HG02623 (cell line): ENCODE measurements at regions not wholly inside any gene's neighbourhood (a gene's known extent, or its start where the extent isn't known, plus 50 kb on each side); places are given as distances from the start of the nearest gene placed in this dataset.

Experiments
- ATAC-seq: cut with Tn5 transposase; IDR thresholded peaks from one replicate; pipeline ENCODE4 v1.9.1; 2021; ENCODE audit warnings: moderate library complexity; ENCODE audit not compliant: unreplicated experiment

DNA sequence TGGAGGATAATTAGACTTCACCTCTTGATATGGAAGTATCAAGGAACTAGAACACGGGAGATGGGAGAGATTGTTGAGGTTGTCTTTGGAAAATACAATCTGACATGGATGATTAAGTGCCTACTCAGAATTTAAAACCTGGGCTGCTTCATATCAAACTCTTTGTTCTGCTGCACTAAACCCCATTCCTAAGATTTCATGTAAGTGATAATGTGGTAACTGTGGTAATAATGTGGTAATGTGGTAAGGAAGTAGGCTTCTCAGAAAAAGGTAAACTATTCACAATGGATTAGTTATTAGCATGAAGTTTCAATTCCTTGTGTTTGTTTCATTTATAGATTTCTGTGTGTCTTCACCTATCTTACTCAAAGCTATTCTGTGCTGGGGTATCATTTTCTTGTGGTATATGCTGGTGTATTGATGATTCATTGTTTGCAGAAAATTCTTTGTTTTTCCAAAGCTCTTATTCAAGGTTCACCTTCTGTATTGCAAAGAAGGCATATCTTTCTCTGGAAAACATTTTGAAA is 129.9 kb upstream of the TAC1 start:
- ATAC-seq: peak; percentile 45

DNA sequence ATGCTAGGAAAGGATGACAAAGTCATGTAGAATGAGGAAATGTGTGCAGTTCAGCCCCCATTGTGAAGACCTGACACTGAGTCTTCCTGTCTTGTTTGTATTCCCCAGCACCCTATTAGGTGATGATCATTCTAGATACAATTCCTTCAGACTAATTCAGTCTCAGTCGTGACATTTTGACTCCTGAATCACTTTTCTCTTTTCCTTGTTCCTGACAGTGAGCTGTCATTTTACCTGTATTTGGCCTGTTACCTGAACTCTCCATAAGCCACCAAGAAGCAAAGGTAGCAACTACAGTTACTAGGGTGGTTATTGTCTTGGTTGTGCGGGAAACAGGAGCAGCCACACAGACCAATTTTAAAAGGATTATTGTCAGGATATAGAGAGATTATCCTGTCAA is 111.4 kb upstream of the TAC1 start:
- no peak for ATAC-seq

DNA sequence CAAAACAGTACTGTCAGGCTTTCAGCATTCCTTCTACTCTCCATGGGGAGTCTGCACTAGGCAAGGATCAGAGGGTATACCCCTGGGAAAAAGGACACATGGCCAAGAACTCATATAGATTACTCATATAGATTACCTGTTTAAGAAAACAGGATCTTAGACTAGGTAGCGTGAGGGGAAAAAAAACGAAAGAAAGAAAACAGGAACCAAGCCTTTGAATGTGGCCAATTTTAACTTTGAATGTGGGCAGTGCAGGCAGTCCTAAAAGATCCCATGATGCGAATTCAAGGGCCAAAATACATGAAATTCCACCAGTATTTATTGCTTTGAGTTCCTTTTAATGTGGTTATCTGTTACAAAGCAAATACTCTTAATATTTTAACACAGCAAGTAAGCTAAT is 108.6 kb upstream of the TAC1 start:
- peak; percentile 94 for ATAC-seq

DNA sequence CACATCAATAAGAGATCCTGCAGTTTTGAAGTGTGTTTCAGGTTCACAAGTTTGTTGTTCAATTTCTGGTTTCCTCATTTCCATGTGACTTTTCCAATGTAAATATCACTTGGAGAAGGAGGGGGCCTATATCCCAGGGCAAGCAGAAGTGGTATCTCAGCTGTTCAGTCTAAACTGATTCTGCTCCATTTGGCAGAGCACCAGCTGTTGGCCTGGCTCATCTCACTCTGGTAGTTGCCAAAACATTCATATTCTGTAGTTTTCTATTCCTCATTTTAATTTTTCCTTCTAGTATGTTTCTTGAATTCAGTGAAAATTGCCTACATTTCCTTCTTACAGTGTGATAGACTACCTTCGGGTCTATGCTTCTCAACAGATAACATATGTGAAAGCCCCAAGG is 101.8 kb upstream of the TAC1 start:
- ATAC-seq: no peak

DNA sequence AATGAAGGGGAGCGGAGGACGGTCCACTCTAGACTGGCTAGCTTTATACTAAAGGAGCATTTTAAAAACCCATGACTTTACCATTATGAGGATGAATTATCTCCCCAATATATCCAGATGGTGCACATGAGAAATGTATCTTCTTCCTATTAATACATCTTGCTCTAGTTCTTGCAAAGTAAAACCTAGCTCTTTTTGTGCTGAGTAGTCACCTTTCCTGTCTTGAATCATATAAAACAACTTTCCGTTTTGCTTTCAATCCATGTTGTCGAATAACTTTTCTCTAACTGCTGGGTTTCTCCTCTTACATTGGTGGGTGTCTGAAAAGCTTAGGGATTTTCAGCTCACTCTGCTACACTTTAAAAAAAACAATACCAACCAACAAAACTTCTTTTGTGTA is 96.3 kb upstream of the TAC1 start:
- no peak for ATAC-seq

DNA sequence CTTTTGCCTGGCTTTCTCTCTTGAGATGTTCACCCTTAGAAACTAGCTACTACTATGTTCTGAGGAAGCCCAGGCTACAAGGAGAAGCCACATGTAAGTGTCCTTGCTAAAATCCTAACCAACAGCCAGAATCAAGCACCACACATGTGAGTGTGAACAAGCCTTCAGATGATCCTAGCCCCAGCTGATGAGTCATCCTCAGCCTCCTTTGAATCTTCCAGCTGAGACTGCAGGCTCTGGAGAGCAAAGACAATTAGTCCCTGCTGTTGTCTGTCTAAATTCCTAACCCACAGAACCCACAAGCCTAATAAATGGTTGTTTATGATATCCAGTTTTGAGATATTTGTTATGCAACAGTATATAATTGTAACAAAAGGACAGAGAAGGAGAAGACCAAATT is 92.8 kb upstream of the TAC1 start:
- ATAC-seq: no peak

DNA sequence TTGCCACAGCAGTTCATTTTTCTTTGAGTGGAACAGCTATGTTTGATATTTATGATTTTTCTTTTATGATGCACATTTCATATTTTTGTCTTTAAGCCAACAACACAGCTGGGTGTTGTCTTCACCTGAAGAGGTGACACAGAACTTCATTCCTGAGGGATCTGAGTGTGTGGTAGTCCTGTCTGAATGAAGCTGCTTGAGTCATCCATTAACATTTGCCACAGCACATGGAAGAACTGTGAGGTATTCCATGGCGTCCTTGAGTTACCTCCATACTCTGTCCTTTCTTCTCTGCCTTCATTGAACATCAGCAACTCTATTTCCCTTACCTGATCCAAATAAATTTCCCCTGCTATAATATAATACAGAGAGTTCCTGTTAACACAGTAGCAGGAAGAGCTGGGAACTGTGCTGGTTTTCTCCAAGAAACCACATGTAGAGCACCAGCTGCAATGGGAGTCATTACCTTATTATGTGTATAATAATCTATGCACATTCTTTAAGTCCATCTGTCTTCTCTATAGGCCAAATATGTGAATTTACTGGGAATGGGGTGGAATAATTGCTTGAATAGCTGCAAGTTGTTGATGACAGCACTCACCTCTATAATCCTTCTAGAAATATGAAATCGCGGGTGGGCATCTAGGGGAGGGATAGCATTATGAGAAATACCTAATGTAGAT is 72.4 kb upstream of the TAC1 start:
- ATAC-seq: no peak

DNA sequence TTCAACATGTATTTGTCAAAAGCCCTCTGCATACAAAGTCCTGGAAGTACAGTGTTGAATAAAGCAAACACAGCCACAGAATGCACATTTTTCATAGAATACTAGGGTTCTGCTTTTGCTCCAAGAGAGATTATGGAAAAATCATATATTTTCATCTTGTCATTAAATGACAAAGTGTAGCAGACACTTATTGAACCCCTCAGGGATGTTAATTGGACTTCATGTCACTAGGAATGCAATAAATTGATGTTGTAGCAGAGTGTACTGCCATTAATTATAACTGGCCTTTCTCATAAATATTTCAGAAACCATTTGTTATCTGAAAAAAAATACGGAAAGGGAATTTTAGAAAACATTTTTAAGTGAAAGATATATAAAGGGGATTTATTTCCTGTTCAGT is 64.5 kb upstream of the TAC1 start:
- ATAC-seq: no peak

DNA sequence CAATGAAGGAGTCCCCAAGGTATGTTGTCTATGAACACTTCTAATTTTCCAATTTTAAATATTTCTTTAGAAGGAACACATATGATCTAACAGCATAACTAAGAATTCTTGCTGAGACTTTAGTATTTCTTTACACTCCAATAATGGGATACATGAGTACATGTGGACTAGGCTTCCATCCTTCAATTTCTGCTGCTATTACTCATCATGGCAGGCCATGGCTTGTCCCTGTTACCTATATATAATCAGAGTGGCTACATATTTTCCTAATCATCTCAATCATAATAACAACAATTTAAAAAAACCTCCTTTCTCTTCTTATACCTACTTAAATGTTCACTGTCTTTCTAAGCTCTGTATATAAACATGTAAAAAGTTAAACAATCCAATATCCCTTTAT is 60.3 kb upstream of the TAC1 start:
- ATAC-seq: no peak

DNA sequence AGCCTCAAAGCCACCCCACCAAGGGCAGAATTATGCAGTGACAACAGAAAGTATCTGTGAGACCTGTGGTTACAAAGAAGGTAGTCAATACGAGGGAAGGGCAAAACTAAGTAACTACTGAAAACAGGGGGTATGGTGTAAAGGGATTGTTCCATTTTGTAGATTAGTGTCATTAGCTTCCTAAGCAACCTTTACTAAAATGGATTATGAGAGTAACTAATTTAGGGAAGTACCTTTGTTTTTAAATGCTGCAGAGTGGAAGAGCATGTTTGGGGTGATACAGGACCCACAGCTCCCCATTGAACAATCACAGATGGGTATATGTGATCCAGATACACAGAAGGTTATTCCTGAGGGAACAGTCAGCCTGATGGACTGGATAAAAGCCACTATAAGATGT is 51.3 kb upstream of the TAC1 start:
- no peak for ATAC-seq
